HG03565 (cell line): ENCODE measurements at regions not wholly inside any gene's neighbourhood (a gene's known extent, or its start where the extent isn't known, plus 50 kb on each side); places are given as distances from the start of the nearest gene placed in this dataset.

ENCODE experiments used
- ATAC-seq: cut with Tn5 transposase; IDR thresholded peaks from one replicate; pipeline ENCODE4 v1.9.1; 2021; ENCODE audit warnings: mild to moderate bottlenecking, moderate library complexity; ENCODE audit not compliant: unreplicated experiment

DNA sequence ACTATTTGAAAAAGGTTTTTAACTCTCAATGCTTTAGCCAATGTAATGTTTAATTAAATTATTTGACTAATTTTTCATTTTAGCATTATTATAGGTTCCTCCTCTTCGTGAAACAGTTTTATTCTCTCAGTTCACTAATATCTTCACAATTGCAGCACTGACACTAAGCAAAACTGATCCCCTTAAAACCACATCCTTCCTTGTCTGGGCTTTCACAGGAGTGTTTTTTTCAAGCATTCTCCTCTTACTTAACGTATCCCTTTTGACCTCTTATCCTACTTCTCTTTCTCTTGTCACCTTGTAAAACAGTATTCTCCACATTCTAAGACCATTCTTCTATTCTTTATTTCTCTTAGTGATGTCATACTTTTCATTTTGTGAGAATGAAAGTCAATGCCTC, 112.8 kb downstream of the DSC3 start:
- ATAC-seq: no peak

DNA sequence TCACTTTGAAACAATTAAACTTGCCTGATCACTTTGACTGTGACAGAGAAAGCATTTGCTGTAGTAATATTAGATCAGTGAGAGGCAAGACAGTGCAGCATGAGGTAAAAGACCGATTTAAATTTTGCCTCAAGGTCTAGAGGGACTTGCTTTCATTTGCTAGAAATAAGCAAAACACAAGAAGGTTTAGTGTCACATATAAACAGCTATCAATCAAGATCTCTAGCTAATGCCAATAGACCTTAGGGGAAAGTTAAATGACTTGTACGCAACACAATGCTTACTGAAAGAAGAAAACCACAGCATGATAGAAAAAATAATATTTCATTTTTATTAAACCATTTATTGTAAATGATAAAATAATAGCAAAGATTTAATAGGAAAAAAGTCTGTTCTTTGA, 113.5 kb downstream of the DSC3 start:
- no peak for ATAC-seq

DNA sequence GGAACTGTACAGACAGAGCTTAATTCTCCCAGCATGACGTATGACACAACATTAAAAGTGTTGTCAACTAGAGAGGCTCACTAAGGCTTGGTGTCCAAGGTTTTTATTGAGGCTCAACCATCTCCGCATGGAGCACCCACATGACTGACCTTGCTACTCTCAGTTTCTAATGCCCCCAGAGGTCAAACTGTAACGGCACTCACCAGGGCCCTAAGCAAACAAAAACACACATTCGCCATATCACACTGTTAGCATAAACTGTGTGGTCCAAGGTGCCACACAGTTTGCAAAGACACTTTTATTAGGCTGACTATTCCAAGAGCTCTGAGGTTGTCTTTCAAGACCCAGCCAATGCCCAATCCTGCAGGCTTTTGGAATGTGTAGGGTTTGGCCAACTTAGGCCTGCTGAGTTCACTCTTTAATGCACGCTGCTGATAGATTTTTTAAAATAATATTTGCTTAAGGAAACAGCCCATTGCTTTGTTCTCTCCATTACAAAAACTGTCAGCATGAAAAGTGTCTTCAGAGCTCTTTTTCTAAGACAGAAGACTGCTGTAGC, 114.9 kb downstream of the DSC3 start:
- no peak for ATAC-seq

DNA sequence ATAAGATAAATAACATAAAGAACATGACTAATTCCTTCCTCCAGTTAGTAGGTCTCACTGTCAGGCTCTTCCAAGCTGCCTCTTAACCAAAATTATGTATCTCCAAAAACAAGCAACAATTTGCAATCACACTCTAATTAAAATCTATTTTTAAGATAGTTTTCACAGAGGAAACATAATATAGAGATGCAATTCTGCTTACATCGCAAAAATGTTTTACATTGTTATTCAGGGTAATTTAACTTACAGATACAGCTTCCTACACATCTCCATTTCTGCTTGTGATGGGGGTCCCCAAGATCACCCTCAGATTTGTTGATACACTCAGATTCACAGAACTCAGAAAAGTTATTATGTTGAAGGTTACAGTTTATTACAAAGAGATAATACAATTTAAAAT, 115.5 kb downstream of the DSC3 start:
- ATAC-seq: no peak

DNA sequence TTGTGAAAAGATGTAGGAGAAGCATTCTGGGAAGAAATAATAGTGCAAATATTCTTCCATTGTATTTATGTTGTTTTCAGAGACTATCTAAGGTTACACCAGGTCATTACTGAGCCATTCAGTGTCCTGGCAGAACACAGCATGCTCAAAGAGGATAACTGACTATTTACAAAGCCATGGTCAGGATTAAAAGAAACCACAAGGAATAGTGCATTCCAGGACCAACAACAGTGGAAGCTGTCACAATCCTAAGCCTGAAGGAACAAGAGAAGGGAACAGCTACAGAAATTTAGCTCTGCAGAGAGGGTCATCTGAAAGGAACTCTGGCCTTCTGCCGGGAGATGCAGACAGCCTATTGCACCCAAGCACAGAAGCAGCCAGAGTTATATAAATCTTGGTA, 116.7 kb downstream of the DSC3 start:
- no peak for ATAC-seq

DNA sequence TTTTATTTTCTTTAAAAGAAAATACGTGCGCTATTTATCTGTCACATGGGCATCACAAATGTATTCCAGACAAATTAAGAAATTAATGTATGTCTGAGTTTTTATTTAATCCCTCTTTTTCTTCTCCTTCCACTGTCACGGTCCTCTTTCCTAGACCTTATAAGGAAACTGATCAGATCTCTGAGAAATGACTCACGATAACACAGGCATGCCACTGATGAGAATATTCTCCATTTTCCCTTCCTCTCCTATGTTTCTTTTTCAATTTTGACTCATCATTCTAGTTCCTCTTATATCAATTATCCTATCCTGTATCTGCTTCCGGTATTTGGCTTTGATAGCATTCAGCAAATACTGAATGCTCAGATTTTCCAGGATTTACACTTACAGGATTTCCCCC, 121.8 kb downstream of the DSC3 start:
- no peak for ATAC-seq

DNA sequence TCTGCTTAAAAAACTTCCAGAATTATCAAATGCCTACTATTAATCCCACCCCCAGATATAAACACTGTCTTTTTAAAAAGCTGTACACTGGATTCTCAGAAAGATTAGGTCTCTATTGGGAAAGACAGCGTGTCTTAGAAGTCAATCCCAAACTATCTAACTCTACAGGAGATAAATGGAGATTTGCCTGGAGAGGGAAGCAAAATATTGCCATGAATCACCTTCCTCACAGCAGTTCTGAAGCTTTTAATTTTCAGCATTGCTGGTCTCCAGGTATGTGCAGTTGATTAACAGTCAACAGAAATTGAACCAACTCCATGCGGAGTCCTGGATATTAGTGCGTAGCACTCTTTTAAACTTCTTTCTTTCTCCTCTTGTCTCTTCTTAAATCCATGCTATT, 122.2 kb downstream of the DSC3 start:
- ATAC-seq: no peak

DNA sequence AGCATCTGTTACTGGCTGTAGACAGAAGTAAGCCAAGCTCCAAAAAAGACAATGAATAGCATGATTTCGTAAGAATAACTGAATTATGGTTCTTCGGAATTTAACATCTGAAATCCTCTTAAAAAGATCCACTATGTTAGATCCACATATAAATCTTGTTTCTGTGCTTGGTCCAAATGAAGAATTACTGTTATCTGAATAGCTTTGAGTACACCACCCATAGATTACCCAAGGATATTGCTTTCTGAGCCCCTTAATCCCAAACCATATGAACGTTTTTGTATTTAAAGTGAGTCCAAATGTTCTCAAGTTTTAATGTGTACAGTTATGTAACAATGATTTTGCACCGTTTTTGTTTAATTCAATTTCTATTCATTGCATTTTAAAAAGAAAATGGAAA, 124.9 kb downstream of the DSC3 start:
- no peak for ATAC-seq

DNA sequence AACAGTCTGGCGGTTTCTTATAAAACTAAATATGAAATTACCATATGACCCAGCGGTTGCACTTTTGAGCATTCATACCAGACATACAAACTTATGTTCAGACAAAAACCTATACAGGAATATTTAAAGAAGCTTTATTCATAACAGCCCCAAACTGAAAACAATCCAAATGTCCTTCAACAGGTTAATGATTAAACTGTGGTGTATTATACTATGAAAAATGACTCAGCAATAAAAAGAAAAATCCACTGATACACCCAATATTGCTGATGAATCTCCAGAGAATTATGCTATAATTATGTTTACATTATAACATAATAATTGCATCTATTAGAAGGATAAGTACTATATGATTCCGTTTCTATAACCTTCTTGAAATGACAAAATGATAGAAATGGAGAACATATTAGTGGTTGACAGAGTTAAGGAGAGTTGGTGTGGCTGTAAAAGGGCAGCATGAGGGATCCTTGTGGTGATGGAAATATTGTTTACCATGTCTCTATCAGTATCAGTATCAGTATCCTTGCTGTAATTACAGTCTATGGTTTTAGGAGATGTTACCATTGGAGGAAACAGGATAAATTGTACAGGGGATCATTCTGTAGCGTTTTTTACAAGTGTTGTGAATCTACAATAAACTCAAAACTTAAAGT, 127.1 kb downstream of the DSC3 start:
- no peak for ATAC-seq

DNA sequence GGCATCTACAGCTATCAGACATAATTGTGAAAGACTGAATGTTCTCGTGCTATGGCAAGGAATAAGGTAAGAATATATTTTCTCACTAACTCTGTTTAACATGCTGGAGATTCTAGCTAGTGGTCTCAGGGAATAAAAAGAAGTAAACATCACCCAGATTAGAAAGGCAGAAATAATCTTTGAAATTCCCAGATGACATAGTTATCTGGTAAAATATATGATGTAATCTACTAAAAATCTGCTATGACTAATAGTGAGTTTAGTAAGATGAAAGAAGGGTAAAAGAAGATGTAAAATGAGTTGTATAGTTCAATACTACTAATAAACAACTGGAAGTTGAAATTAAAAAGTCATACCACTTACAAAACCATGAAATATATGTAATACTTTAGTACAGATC, 134.2 kb downstream of the DSC3 start:
- no peak for ATAC-seq

DNA sequence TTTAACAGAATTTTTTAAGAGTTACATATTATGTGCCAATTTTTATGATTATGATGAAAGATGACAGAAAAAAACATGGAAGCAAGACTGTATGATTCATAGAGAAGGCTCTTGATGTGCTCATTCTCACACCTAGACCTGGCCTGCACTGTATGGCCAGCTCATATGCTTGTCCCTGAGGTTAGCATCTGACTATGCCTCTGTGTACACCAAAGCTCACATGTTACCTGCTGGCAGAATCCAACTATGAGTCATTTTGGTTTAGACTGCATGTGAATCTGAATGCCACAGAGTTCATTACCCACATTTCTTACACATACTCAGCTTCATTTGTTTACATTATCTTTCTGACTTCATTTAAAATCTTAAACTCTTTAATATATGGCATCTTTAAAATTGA, 139.0 kb downstream of the DSC3 start:
- ATAC-seq: no peak

DNA sequence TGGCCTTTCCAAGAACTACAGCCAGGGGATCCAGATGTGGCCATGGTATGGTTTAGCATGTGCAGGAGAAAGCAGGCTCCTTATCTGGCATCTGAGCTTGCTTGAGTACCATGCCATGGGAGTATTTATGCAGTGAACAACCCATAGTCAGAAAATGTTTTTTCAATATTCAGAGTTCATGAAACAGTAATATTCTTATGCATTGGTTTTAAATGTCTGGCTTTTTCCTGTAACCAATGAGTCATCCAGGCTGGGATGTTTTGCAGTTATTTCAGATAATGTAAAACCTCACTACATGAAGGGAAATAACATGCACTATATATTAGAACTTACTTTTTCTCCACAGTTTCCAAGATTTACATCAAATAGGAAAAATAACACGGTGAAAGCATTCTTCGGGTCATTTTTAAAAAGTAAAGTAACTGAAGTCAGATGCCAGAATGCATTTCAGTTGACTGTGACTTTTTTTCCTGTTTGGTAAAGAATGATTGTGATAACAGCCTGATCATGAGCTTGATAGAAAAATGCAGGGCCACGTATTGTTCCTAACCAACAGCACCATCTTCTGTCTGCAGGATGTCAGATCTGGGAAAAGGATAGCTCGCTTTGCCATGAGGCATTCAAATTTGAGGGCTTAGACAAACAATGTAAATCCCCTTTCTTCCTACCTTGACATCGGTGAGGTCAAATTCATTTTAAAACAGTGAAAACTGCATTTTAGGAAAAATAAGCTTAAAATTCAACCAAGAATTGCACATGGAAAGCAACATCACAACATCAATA, 152.8 kb downstream of the DSC3 start:
- no peak for ATAC-seq

DNA sequence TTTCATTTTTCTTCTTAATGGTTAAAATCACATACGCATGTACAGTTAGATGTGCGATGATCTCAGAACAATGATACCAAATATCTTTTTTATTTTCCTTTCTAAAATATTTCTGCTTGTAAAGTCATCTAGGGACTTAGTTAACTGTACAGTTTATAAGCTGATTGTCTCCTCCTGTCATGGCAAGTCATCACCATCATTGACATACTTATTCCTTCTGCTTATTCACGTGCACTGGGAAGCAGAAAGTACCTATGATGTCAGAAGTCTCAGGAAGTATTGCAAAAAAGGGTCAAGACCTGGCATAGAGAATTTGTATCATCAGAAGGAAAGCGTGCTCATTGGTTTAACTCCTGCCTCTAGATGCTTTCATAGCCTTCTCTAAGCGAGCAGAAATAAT, 154.2 kb downstream of the DSC3 start:
- ATAC-seq: no peak

DNA sequence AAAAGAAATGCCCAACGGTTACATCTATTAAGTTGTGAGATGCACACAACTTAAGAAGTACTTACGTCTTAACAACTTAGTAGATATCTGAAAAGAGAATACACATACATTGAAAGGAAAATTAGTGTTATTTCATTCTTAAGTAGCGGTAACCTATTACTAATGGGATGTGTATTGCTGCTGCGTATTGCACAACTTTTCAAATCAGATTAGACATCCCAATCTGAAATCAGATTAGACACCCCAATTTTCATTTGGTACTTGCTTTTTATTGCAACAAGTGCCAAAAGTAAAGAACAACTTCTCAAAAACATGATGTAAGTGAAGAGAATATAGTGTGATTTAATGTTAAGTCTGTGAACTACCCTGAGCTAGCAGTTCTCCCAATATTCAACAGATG, 155.5 kb downstream of the DSC3 start:
- ATAC-seq: no peak

DNA sequence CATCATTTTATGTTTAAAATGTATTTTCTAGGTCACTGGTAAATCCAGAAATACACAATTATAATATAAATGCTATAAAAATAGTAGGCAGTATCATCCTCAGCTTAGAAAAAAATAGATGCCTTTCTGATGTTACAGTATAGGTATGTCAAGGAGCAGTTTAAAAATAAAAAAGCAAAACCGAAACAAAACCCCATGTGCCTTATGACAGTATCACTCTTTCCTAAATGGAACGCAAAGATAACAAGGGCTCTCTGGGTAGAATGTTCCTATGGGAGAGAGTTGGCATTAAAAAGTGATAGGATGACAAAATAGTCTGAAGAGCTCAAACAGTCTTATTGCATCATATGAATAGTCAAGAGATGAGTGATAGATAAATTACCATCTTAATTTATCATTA, 172.1 kb downstream of the DSC3 start:
- ATAC-seq: no peak

DNA sequence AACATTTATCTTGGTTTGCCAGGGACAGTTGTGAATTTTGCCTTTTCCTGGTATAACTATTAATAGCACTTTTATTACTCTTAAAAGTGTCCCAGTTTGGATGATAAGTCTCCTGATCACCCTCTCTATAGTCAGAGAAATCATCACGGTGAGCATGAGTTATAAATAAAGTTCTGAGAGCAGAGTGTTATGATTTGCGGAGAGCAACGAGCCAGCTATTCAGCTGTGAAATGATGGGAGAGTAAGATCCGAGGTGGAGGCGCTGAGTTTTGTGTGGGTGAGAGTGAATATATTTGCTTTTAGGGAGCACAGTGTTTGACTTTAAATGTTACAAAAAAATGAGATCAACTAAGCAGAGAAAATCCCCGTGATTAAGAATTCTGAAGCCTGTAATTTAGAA, 179.6 kb downstream of the DSC3 start:
- no peak for ATAC-seq

DNA sequence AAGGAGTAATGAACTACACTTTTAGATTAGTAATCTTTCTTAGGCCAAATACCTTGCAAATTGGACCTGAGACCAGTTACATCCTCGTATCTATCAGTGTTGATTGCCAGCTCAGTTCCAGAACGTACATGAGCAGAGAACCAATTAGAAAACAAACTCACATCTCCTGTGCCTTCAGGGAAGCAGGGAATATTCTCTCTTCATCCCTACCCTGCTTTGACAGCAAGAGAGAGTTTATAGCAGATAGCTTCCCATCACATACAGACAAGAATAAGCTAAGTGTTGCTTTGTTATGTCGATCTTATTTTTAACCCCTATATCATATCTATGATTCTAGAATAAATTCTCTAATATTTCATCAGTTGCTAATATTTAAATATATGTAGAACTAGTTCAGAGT, 181.8 kb downstream of the DSC3 start:
- no peak for ATAC-seq

DNA sequence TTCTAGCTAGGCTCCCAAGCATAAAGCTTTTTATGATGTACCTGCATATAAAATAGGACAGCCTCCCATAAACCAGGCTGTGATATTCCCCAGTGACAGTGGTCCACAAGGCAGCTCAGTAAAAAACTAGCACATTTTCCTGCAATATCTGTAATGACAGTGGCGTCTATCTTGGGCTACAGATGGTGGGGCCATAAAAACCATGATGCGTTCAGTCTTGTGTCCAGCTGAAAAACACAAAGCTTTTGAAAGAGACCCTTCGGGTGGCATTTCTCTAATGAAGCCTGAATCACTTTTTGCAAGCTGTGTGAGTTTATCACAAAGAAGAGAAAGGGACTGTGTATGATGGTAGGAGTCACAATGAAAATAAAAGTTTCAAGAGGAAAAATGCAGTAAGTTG, 183.5 kb downstream of the DSC3 start:
- ATAC-seq: no peak

DNA sequence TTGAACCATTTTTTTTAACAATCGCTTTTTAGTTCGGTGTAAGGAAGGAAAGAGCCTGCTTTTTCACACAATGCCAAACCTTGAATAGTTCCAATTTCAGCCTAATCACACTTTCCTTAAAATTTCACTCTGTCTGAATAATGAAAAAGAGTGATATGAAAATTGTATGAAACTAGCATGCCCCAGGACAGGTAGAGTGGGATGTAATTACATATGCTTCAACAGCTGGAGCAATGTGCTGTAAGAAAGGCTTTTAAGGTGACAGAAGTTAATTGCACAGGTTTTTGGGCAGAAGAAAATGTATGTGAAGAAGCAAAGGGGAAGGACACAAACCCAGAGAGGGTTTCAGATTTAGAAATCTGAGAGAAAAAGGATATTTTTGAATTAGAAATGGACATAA, 184.0 kb downstream of the DSC3 start:
- ATAC-seq: no peak

DNA sequence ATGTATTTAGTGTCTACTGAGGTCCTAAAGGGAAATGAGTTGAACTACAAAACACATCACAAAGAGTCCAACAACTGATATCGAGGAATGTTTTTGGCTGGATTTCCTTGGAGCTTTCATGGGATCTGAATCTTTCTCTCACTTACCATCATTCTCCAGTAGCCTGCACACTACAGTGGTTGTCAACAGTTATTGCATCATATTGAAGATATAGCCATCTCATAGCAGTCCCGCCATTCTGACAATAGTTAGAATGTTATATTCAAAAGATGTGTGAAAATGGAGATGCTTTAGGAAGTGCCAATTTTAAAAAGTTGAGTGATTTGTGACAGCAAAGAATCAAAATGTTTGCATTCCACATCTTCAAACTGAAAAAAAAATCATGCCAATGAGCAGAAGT, 186.8 kb downstream of the DSC3 start:
- no peak for ATAC-seq

DNA sequence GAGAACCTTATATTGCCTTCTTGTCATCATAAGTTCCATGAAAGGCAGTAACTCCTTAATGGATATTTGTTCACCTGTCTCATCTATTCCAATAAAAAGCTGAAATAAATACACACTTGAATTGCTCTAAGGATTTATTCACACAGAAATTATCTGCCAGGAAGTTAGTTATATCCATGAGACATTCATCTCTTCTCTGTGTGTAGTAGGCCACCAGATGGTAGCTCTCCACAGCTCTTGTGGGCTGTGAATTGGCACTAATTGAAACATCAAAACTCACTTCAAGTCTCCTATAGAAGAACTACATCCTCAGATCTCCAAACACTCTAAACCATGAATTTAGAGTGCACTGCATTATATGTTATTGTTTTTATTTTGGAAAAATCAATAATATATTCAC, 189.6 kb downstream of the DSC3 start:
- no peak for ATAC-seq

DNA sequence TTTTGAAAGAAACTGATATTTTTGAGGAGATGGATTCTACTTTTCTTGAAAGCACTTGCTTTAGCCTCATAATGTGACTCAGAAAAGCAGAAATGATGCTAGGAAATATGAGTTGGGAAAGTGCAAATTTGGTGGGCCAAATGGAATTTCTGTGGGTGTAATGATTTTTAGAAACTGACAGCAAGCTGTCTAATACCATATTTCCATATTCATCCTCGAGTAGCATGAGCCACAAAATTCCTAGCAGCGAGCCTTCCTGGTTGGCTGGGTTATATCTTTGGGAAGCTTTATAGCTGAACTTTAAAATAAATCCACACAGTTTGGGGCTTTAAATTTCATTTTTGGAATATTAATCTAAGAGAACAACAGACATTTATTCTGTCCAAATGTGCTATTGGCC, 190.0 kb downstream of the DSC3 start:
- no peak for ATAC-seq
